Right atrium auricular region (tissue), 2 donors: ENCODE measurements at regions not wholly inside any gene's neighbourhood (a gene's known extent, or its start where the extent isn't known, plus 50 kb on each side); places are given as distances from the start of the nearest gene placed in this dataset.

Source experiments
- DNase-seq: peaks from one replicate; pipeline ENCODE4 v3.0.0-alpha.2; 2019; ENCODE audit warnings: low spot score
- H3K27ac ChIP-seq, 2 donors: fragments of 200-600 bp; sonication (generic); 1 replicate in 1 of 2; 2 replicates in 1 of 2; pipeline ENCODE4 v1.5.1; 2016 to 2019
- H3K27me3 ChIP-seq, 2 donors: fragments of 200-600 bp; sonication (generic); one replicate each; pipeline versions ENCODE4 v1.5.1 to v1.6.0; 2017 to 2019
- H3K36me3 ChIP-seq: fragments of 200-600 bp; sonication (generic); one replicate; pipeline ENCODE4 v1.5.1; 2016
- H3K4me1 ChIP-seq, 2 donors: fragments of 200-600 bp; sonication (generic); one replicate each; pipeline versions ENCODE4 v1.5.1 to v1.6.0; 2017 to 2019
- H3K4me3 ChIP-seq, 2 donors: fragments of 200-600 bp; sonication (generic); 1 replicate in 1 of 2; 2 replicates in 1 of 2; pipeline ENCODE4 v1.5.1; 2017 to 2019; ENCODE audit warnings: mild to moderate bottlenecking in 1 of 2, moderate library complexity in 1 of 2
- H3K9me3 ChIP-seq, 2 donors: fragments of 200-600 bp; sonication (generic); one replicate each; pipeline ENCODE4 v1.5.1; 2019
- CTCF ChIP-seq, 2 donors: fragments of 200-600 bp; sonication (generic); IDR thresholded peaks; one replicate each; pipeline ENCODE4 v1.5.1; 2019; ENCODE audit warnings: antibody characterized with exemption in 2 of 2

- Histone ChIP-seq H3K9me3 (no peaks in the 10 kb centered on the region), H3K4me1 (no peaks in the 10 kb centered on the region), H3K27me3 (no peaks in the 10 kb centered on the region), H3K27ac (no peak overlapping the region), H3K36me3 (no peaks in the 10 kb centered on the region), H3K4me3 (no peak overlapping the region)
- no peak for DNase-seq
- TF ChIP-seq CTCF (IDR thresholded peaks at IDR 0.05) = no peak
These were observed 588.2 kb downstream of the IRS1 start for GRCh38 chr2:226211439-226211838.

GRCh38 chr2:226208726-226209125 is 590.9 kb downstream of the IRS1 start:
- Histone ChIP-seq H3K36me3 (no peaks in the 10 kb centered on the region), H3K4me3 (no peak overlapping the region), H3K4me1 (no peaks in the 10 kb centered on the region), H3K27me3 (no peaks in the 10 kb centered on the region), H3K27ac (no peak overlapping the region), H3K9me3 (no peaks in the 10 kb centered on the region)
- no peak for DNase-seq
- TF ChIP-seq CTCF (IDR thresholded peaks at IDR 0.05) = no peak

GRCh38 chr2:226207671-226208070 is 591.9 kb downstream of the IRS1 start:
- no peak overlapping the region for H3K4me3 ChIP-seq
- no peak for TF ChIP-seq CTCF (IDR thresholded peaks at IDR 0.05)
- no peak overlapping the region for H3K27ac ChIP-seq
- no peaks in the 10 kb centered on the region for H3K9me3 ChIP-seq
- DNase-seq = no peak
- H3K4me1 ChIP-seq = no peaks in the 10 kb centered on the region
- no peaks in the 10 kb centered on the region for H3K27me3 ChIP-seq
- no peaks in the 10 kb centered on the region for H3K36me3 ChIP-seq

- Histone ChIP-seq H3K4me3 (no peak overlapping the region), H3K27me3 (no peaks in the 10 kb centered on the region), H3K9me3 (no peaks in the 10 kb centered on the region), H3K27ac (no peak overlapping the region), H3K4me1 (no peaks in the 10 kb centered on the region), H3K36me3 (no peaks in the 10 kb centered on the region)
- no peak for DNase-seq
- no peak for TF ChIP-seq CTCF (IDR thresholded peaks at IDR 0.05)
These were observed 600.1 kb downstream of the IRS1 start for GRCh38 chr2:226199555-226199954.

GRCh38 chr2:226198956-226199355 is 600.7 kb downstream of the IRS1 start:
- Histone ChIP-seq H3K27me3 (no peaks in the 10 kb centered on the region), H3K27ac (no peak overlapping the region), H3K4me3 (no peak overlapping the region), H3K4me1 (no peaks in the 10 kb centered on the region), H3K9me3 (no peaks in the 10 kb centered on the region), H3K36me3 (no peaks in the 10 kb centered on the region)
- DNase-seq = no peak
- TF ChIP-seq CTCF (IDR thresholded peaks at IDR 0.05) = no peak

GRCh38 chr2:226190479-226191252 is 609.0 kb downstream of the IRS1 start:
- H3K4me1 ChIP-seq = no peaks in the 10 kb centered on the region
- no peak overlapping the region for H3K27ac ChIP-seq
- no peaks in the 10 kb centered on the region for H3K36me3 ChIP-seq
- H3K4me3 ChIP-seq = no peak overlapping the region
- no peak for DNase-seq
- no peak for TF ChIP-seq CTCF (IDR thresholded peaks at IDR 0.05)
- H3K27me3 ChIP-seq = no peaks in the 10 kb centered on the region
- H3K9me3 ChIP-seq = no peaks in the 10 kb centered on the region
